ENCODE measurements at regions not wholly inside any gene's neighbourhood (a gene's known extent, or its start where the extent isn't known, plus 50 kb on each side); places are given as distances from the start of the nearest gene placed in this dataset.
"Not testable (repeated sequence)": the region's sequence is repeated elsewhere in the genome, so short reads cannot be mapped to it uniquely, and the experiment has no call there.

DNA sequence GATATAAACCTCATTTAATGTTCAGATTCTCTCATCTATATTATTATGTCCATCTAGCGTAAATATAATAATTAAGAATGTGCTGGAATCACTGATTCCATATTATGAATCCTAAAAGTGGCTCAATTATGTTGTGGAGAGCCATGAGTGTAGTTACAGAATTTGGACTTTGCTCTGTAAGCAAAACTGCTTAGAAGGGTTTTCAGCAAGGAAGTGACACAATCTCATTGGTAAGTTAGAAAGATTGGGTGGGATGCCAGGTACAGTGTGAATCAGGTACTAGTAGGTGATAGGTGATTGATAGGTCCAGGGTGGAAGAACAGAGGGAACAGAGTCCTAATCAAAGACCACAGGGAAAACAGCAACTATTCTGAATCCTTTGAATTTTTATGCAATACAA lies 74.9 kb upstream of the ABLIM1 start:
- no peak for DNase-seq

DNA sequence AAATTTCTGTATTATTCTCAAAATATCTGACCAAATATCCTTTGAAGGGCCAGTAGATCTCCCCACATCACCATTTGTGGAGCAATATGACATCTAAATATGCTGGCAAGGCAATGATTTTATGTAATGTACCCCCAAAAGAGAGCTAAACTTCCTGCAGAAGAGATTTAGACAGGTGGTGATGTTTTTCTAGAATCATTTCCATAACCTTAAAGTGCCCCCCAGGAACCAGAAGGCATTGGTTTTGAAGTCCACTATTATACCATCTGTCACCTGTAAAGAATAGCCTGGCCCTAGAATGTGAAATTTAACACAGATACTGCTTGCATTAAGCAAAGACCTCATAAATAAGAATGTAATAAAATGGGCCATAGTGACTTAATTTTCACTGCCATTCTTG lies 77.9 kb upstream of the ABLIM1 start:
- no peak for DNase-seq

DNA sequence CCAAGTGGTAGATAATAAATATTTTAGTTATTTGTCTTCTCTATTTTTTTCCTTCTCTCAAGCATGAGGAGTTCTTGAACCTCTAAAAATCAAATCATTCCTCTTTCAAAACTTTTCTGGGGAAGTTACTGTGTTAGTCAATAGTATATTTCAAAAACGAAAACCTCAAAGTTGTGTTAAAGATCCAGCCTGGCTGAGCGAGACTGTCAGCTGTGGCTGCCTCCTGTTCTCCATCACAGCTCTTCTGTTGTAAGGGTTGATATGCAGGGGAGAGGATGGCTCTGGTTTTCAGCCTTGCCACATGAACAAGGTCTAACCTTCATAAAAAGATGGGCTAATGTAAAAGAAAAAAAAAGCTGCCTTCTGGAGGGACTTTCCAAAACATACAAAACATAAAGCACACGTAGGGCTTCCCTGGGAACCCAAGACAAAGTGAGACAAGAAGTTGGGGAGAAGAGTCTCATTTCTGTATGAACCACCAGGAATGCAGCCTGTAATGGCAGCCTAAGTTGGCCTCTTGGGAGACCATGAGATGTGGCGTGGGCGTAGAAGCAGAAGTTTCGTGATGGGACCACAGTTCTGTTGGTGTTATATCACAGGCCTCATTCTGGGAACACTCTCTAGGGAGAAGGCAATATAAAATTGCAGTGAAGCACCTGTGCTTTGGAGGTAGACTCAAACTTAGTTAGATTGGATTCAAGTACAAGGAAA lies 77.9 kb upstream of the FHIP2A start:
- DNase-seq, result no peak

GRCh38 chr10:114746531-114746930 lies 75.0 kb upstream of the FHIP2A start:
- DNase-seq, result no peak

GRCh38 chr10:114748241-114748640 lies 73.3 kb upstream of the FHIP2A start:
- no peak for DNase-seq

DNA sequence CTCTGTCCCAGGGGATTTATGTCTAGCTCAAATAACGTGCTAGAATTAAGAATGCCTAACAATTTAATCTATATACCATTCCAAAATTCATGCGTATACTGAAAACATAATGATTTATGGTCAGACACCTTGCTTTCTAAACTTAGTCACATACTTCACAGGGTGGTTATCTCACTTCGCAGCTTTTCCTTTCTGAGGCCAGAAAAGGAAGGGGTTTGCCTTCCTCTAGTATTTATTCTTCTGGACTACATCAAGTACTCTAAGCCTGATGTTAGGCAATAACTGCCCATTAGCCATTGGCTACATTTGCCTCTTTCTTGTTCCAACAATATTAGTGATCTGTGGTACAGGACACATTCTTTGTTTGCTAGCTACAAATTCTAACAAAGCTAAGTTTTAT lies 72.6 kb upstream of the FHIP2A start:
- DNase-seq, result no peak

DNA sequence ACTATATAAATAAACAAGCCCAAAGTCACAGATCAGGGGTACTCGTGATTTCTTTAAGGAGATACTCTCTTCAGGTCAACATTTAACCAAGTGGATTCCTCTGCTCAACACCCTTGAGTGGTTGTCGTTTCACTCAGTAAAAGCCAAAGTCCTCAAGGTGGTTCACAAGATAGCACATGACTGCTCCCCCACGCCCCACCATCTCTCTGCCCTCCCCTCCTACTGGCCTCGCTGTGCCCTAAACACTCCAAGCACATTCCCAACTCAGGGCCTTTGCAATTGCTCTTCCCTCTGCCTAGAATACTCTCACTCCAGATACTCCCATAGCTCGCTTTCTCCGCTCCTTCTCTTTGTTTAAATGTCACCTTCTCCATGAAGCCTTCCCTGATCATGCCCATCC lies 72.1 kb upstream of the FHIP2A start:
- DNase-seq, result no peak

- DNase-seq, result no peak
Observed at GRCh38 chr10:114751856-114752255, 69.7 kb upstream of the FHIP2A start.

DNA sequence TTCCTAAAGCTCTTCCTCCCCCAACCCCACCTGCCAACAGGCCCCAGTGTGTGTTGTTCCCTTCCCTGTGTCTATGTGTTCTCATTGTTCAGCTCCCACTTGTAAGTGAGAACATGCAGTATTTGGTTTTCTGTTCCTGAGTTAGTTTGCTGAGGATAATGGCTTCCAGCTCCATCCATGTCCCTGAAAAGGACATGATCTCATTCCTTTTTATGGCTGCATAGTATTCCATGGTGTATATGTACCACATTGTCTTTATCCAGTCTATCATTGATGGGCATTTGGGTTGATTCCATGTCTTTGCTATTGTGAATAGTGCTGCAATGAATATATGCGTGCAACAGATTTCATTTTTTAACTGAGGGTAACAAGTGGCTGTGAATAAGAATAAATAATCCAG lies 69.0 kb upstream of the FHIP2A start:
- DNase-seq, result not testable (repeated sequence)

DNA sequence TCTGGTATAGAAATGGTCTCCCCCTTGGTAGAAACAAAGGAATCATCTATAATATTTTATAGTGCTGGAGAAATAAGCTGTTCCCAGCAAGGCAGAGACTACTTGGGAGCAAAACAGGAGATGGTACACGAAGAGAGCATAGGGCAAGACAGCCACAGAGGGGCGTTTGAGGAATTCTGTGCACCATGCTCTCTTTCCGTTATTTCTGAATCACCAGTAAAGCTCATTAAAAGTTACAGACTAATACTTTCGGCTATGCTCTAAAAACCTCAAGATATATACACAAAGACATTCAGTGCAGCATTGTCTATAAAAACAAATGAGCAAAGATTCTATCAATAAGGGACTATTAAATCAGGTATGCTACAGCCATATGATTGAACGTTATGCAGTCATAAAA lies 68.5 kb upstream of the FHIP2A start:
- no peak for DNase-seq

DNA sequence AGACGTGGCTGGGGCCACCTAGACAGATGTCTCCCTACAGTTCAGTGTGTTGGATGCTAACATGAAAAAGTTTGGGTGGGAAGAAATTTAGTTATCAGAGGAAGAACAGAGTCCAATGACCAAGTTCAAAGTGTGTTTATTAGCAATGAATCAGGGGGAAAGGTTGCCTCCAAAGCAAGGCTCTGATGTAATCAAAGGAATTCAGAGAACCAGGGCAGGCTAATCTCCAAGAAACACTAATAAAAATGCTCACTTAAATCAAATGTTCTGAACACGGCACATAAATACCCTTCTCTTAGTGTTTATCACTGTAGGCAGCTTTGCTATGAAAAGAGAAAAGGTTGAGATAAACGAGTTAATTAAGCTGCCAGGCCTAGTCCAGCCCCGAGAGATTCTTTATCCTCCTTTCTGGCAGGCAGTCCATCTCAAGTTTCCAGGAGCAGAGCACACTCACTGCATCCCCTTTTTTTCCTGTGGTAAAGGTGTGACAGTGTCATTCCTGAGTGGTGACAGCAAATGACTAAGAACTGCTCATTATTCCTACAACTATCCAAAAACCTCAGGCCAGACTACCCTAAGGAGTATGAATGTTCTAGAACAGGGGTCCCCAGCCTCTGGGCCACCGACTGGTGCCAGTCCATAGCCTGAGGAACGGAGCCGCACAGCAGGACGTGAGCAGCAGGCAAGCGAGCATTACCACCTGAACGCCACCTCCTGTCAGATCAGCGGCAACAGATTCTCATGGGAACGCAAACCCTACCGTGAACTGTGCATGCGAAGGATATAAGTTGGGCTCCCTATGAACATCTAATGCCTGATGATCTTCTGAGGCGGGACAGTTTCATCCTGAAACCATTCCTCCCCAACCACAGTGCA lies 66.9 kb upstream of the FHIP2A start:
- no peak for DNase-seq

DNA sequence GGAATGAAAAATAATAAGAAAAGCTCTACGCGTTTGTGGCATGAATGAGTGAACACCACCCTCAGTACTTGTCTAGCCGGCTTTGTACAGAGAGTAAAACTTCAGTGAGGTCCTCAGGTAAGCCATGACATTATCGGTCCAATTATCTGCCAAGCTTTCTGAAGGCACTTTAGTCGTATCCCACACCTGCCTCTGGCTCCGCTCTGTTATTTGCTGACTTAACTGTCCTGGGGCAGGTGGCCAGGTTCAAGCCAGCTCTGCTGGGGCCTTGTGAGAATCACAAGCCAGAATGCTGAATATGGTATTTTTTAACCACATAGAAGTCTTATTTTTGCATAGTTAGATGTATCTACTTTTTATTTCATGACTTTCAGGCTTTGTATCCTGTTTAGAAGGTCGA lies 66.0 kb upstream of the FHIP2A start:
- no peak for DNase-seq

DNA sequence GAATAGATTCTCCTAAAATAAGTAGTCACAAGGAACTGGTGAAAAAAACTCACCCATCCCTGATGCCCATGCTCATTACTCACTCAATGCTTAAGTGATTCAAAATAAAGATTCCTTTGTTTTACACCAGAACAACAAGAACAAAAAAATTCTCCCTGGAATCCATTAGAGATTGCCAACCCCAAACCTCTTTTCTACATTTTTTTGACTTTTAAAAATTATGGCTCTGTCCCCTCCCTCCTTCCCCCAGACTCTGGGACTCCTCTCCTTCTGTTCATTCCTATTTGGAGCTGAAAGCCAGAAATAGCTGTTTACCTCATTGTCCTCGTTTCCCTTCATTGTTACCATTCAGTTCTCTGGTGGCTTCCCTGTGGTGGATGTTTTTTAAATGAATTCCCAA lies 63.2 kb upstream of the FHIP2A start:
- no peak for DNase-seq

DNA sequence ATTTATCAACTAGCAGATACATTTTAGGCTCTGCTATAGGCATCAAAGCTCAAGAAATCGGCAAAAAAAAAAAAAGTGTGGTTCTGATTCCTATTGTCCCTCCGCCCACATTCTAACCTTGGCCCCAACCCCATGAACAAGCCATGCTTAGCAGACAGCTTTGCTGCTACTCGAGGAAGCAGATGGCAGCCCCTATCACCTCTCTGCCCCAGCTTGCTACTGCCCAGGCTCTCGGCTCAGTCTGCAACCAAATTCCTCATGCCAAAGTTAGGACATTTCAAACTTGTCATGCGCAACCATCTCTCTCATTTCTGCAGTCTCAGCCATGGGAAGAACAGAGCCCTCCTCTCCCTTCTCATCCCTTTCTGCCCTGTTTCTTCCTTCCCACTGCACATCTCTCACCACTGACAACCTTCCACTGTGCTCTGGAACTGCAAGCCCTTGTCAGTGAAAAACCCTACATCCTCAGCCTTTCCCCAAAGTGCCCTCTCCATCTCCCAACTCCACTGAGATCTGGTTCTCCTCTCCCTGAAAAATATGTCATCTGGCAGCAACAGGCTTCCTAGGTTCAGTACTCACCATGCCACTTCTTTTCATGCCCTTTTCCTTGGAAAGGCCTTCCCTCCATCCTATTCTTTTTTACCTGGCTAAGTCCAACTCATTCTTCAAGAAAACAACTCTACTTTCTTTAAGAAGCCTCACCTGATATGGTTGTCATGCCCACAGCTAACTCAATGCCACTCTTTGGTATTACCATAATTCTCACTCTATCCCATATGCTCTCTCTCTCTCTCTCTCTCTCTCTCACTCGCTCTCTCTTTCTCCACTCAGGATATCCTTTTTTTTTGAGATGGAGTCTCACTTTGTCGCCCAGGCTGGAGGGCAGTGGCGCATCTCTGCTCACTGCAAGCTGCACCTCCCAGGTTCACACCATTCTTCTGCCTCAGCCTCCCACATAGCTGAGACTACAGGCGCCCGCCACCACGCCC lies 60.1 kb upstream of the FHIP2A start:
- no peak for DNase-seq

DNA sequence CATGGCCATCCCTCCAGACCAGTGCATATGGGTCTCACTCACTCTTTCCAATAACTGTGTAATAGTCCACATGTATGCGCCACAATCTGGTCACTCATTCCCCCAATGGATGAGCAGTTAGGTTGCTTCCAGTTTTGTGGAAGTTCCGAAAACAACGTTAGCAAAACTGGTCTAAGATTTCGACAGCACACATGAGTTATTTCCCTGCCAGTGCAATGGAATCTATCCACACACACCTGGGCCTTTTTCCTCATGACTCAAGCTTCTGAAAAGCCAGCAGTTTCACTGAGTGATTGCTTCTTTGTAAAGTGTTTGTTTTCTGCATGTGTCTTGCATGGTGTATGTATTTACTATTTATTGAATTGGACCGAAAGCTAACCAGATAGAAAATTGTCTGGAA lies 58.8 kb upstream of the FHIP2A start:
- DNase-seq, result no peak

DNA sequence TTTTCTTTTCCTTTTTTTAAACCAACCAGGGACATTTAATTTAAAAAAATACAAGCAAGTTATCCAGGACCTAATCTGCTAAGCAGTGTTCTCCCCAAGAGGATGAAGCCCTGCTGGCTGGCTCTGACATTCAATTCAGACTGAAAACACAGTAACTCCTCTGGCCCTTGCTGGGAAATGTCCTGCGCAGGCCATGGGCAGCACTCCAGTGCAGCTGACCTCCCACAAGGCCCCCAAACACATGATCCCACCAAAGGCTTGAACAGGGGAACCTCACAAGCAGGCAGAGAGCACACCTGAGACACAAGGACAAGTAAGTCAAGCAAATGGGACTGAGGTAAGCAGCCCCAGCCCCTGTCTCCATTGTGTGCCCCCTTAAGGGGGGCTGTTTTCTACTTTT lies 56.9 kb upstream of the FHIP2A start:
- DNase-seq, result no peak

- no peak for DNase-seq
Observed at GRCh38 chr10:114766470-114766869, 55.1 kb upstream of the FHIP2A start.

DNA sequence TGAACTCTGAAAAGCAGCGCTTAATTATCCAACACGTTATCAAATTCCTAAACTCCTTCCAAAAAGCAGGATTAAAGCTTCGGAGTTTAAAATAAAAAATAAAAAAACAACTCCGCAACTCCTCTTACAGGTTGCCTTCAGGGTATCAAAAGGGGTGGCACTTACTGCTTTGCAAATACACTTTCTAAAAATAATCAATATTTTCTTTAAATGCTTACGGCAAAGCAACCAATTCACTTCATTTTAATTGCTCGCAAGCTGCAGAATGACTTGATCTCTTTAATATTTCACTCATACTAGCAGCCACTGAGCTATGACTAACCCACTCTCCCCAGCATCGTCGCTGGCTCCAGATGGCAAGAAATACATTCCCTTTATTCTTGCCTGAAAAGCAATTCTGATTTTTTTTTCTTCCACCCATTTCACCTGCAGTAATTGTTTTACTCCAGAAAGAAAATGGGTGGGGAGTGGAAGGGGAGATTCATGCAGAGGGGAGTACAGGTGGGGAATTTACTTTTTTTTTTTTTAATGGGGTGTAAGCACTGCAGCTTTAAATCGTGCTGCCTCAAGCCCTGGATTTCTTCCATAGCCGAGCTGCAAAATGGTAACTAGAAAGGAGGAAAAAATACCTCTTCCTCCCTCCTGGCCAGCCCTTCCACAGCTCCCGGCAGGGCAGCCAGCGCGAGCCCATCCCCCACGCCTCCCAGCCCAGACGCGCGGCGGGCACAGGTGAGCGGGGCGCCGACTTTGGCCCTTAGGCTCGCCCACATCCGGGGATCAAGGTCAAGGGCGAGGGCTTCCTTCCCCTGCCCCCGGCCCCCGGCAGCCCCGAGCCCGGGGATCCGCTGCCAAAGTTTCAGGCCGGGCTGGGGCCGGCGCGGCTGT lies 54.2 kb upstream of the FHIP2A start:
- peak; percentile 18 for DNase-seq

DNA sequence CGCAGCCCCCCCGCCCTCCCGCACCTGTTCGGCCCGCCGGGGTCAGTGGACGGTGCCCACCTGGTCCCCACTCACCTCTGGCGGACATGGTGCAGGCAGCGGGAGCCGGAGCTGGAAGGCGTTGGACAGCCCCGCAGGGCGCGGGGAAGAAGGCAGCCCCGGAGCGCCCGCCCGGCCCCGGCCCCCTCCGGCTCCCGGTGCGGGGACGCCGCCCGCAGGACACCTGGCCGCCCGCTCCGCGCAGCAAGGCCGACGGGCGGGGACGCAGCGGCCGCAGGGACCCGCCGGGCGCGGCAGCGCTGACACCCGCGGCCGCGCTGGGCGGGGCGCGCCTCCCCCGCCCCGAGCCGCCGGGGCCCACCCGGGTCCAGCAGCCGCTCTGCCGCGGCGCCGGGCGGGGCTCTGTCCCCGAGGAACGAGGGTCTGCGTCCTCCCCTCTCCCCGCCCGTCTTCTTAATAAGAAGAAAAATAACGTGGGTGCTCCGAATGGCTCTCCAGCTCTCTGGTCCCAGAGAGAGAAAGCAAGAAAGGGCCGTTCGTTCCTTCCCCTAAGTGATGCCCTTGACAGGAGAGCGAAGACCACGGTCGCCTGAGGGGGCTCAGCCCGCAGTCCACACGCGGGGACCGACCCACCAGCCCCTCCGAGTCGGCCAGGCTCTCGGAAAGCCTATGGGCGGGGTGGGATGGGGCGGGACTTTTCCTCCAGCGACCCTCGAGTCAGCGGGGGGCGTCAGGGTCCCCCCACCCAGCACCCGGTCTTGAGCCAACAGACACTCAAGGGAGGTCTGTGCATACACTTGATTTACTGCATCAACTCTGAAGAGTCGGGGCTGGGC lies 53.4 kb upstream of the FHIP2A start:
- DNase-seq, result no peak

DNA sequence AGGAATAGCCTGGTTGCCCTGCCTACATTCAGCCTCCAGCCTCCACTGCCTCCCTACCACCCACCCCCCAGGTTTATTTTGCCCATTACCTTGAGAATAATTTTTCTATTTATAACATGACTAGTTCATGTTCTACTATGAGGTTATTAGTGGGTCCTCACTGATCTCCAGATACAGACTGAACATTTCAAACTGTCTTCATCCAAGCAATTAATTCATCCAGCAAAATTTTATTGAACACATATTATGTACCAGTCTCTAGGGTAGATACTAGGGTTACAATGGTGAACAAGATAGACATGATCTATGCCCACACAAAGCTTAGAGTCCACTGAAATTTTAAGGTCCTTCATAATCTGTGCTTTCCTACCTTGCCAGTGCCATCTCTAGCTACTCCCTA lies 51.6 kb upstream of the FHIP2A start:
- no peak for DNase-seq

DNA sequence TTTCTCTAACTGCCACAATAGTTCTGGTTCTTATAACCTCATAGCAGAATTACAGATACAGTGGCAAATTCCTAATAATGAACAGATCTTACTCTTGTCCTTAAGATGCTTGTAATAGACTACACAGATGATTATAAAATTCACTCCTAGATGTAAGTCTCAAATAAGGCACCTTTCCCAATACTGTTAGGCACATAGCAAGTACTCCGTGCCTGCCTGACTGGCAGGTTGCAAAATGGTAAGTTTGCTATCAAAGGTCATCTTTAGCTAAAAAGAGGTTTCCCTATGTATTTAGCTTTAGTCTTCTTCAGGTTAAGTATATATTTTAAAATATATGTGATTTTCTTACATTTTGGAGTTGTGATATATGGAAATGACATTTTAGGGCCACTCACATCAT lies 50.4 kb upstream of the FHIP2A start:
- no peak for DNase-seq

Measured in activated CD8-positive, alpha-beta memory T cell treated with anti-CD3 and anti-CD28 coated beads, Interleukin-2, amount 50 U/mL, for 4 hours (primary cell).